MM.1S (cell line): ENCODE measurements at regions not wholly inside any gene's neighbourhood (a gene's known extent, or its start where the extent isn't known, plus 50 kb on each side); places are given as distances from the start of the nearest gene placed in this dataset.

Experiments
- DNase-seq: peaks from one replicate; pipeline ENCODE4 v3.0.0-alpha.2; 2015
- H2AFZ ChIP-seq: fragments of 300-600 bp; sonication (generic); 2 replicates; pipeline ENCODE4 v1.6.0; 2016; ENCODE audit warnings: antibody characterized with exemption, low read length
- H3F3A ChIP-seq: fragments of 300-600 bp; sonication (generic); 2 replicates; pipeline ENCODE4 v1.6.1; 2016; ENCODE audit warnings: mild to moderate bottlenecking, antibody characterized with exemption, low read length, moderate library complexity, mixed read lengths; ENCODE audit not compliant: insufficient read depth
- H3K27ac ChIP-seq: fragments of 300-600 bp; sonication (generic); 2 replicates; pipeline ENCODE4 v1.5.1; 2016; ENCODE audit warnings: mild to moderate bottlenecking, low read length
- H3K27me3 ChIP-seq: fragments of 300-600 bp; sonication (generic); replicated peaks from 2 replicates; pipeline ENCODE4 v1.6.0; 2016; ENCODE audit warnings: low read length; ENCODE audit not compliant: insufficient read depth
- H3K36me3 ChIP-seq: fragments of 300-600 bp; sonication (generic); replicated peaks from 2 replicates; pipeline ENCODE4 v1.6.1; 2016; ENCODE audit warnings: mild to moderate bottlenecking, low read length, mixed read lengths; ENCODE audit not compliant: insufficient read depth
- H3K4me1 ChIP-seq: fragments of 300-600 bp; sonication (generic); 2 replicates; pipeline ENCODE4 v1.6.1; 2016; ENCODE audit warnings: low read length, mixed read lengths
- H3K4me2 ChIP-seq: fragments of 300-600 bp; sonication (generic); 2 replicates; pipeline ENCODE4 v1.6.0; 2016; ENCODE audit warnings: low read depth, low read length
- H3K4me3 ChIP-seq: fragments of 300-600 bp; sonication (generic); 2 replicates; pipeline ENCODE4 v1.5.1; 2016; ENCODE audit warnings: low read length, mixed read lengths
- H3K79me2 ChIP-seq: fragments of 300-600 bp; sonication (generic); 2 replicates; pipeline ENCODE4 v1.6.1; 2016; ENCODE audit warnings: mixed run types, low read length, mixed read lengths
- H3K9ac ChIP-seq: fragments of 300-600 bp; sonication (generic); 2 replicates; pipeline ENCODE4 v1.6.1; 2016; ENCODE audit warnings: low read length, mixed read lengths
- H3K9me2 ChIP-seq: fragments of 300-600 bp; sonication (generic); replicated peaks from 2 replicates; pipeline ENCODE4 v1.6.1; 2016; ENCODE audit warnings: mild to moderate bottlenecking, low read length, mixed read lengths; ENCODE audit not compliant: insufficient read depth
- H3K9me3 ChIP-seq: fragments of 300-600 bp; sonication (generic); replicated peaks from 2 replicates; pipeline ENCODE4 v1.6.1; 2016; ENCODE audit warnings: mild to moderate bottlenecking, low read length, mixed read lengths; ENCODE audit not compliant: insufficient read depth
- H4K20me1 ChIP-seq: fragments of 300-600 bp; sonication (generic); 2 replicates; pipeline ENCODE4 v1.6.1; 2016; ENCODE audit warnings: mild to moderate bottlenecking, low read length, moderate library complexity, mixed read lengths; ENCODE audit not compliant: insufficient read depth
- EZH2 ChIP-seq: fragments of 300-600 bp; sonication (generic); optimal IDR thresholded peaks from 2 replicates; pipeline ENCODE3; 2017; ENCODE audit warnings: low read depth, mild to moderate bottlenecking, antibody characterized with exemption, low read length, mixed read lengths
- EZH2phosphoT487 ChIP-seq: fragments of 300-600 bp; sonication (generic); IDR thresholded peaks from 2 replicates; pipeline ENCODE4 v1.6.1; 2018; ENCODE audit warnings: antibody characterized with exemption, low read length
- TF ChIP-seq, protein P1 (sequence below): fragments of 300-600 bp; sonication (generic); IDR thresholded peaks from 2 replicates; pipeline ENCODE4 v1.5.1; 2016; ENCODE audit warnings: antibody characterized with exemption, low read length, mixed read lengths

DNA sequence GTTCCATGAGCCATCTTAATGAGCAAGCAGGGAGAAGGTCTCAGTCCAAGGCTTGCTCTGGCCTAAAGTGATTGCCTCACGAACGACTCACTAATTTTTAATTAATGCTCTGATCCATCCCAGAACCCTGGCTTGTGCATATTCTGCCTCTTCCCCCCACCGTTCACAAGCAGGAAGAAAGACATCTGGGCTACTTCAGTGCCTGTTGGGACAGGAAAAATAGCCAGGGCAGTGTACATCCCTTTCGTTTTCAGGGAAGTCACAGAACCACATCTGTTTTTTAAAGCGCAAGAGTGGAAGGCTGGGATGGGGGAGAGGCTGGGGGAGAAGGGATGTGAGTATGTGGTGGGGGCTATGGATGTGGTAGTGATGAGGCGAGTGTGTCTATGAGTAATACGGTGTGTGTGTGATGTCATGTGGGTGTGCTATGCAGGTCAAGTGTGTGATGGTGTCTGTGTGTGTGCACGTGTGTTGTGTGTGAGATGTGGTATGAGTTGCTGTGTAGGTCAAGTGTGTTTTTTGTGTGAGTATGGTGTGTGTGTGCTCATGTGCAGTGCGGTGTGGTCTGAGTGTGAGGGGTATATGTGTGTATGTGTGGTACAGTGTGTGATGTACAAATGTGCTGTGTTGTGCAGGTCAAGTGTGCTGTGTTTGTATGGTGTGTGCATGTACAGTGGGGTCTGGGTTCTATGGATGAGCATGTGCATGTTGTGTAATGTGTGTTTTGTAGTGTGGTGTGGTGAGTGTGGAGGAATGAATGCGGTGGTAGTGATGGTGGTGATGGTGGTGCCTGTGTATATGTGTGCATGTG is 64.9 kb upstream of the SYT6 start:
- no peaks in the 10 kb centered on the region for H4K20me1 ChIP-seq
- no peaks in the 10 kb centered on the region for H3K9me3 ChIP-seq
- no peaks in the 10 kb centered on the region for H3K36me3 ChIP-seq
- no peaks in the 10 kb centered on the region for H3K4me1 ChIP-seq
- H3K4me2 ChIP-seq, result no peak overlapping the region
- H2AFZ ChIP-seq, result no peak overlapping the region
- DNase-seq, result no peak
- H3K79me2 ChIP-seq, result no peaks in the 10 kb centered on the region
- no peaks in the 10 kb centered on the region for H3F3A ChIP-seq
- TF ChIP-seq, protein P1, sequence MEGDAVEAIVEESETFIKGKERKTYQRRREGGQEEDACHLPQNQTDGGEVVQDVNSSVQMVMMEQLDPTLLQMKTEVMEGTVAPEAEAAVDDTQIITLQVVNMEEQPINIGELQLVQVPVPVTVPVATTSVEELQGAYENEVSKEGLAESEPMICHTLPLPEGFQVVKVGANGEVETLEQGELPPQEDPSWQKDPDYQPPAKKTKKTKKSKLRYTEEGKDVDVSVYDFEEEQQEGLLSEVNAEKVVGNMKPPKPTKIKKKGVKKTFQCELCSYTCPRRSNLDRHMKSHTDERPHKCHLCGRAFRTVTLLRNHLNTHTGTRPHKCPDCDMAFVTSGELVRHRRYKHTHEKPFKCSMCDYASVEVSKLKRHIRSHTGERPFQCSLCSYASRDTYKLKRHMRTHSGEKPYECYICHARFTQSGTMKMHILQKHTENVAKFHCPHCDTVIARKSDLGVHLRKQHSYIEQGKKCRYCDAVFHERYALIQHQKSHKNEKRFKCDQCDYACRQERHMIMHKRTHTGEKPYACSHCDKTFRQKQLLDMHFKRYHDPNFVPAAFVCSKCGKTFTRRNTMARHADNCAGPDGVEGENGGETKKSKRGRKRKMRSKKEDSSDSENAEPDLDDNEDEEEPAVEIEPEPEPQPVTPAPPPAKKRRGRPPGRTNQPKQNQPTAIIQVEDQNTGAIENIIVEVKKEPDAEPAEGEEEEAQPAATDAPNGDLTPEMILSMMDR, result no peak
- TF ChIP-seq EZH2phosphoT487 (no peak), EZH2 (no peak)
- H3K9ac ChIP-seq, result no peak overlapping the region
- no peak overlapping the region for H3K27ac ChIP-seq
- H3K9me2 ChIP-seq, result no peaks in the 10 kb centered on the region
- no peak overlapping the region for H3K4me3 ChIP-seq
- no peaks in the 10 kb centered on the region for H3K27me3 ChIP-seq

DNA sequence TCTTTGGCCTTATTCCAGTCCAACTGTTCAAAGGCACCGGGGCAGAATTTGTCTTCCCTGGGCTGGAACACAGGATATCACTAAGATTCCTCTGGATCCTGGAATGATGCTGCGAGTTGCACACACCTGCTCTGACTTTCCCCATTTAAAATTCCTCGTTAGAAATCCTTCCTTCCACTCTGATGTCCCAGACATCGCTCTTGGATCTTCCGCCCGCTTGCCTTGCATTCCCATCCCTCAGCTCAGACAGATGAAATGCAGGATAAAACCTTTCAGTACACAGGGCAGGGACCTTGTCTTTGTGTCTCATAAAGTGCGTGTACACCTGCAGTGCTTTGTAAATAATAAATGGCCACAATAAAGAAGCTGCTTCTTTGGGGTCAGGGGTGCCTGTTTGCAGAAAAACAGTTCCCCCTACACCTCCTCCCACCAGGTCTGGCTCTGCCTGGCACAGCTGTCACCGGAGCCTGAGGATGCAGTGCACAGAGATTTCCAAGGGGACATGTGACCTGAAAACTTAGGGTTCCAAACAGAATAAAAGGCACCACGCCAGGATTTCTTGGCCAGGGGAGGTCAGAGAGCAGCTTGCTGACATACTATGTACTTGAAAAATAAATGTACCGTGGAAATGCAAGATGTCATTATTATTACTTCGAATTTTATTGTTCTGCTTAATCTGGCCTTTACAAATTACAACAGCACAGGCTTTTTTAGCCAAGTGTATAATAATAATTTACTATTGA is 62.9 kb upstream of the SYT6 start:
- Histone ChIP-seq H3K27ac (no peak overlapping the region), H3K79me2 (no peaks in the 10 kb centered on the region), H3K4me1 (no peaks in the 10 kb centered on the region), H3F3A (no peaks in the 10 kb centered on the region), H3K4me2 (no peak overlapping the region), H4K20me1 (no peaks in the 10 kb centered on the region), H2AFZ (no peak overlapping the region), H3K36me3 (no peaks in the 10 kb centered on the region), H3K9ac (no peak overlapping the region), H3K27me3 (no peaks in the 10 kb centered on the region), H3K9me2 (no peaks in the 10 kb centered on the region), H3K4me3 (no peak overlapping the region), H3K9me3 (no peaks in the 10 kb centered on the region)
- DNase-seq, result no peak
- TF ChIP-seq EZH2, result no peak
- TF ChIP-seq, protein P1, result no peak
- TF ChIP-seq EZH2phosphoT487, result no peak

DNA sequence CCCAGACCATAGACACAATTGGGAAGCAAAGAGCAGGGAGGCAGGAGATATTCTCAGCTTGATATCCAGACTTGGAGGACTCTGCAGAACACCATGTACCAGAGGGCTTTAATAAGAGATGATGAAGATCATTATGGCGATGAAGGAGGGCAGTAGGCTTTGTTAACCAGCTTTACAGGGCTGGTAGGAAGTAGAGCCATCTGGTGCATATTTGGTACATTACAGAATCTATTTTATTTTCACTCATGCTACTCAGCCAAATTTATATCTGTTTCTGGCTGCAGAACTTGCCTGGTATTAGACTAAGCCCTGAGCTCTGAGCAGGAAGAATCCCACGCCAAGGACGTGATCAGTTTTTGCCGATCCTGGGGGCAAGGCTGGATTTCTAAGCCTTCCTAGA is 61.8 kb upstream of the SYT6 start:
- no peak overlapping the region for H3K4me3 ChIP-seq
- H3K9ac ChIP-seq, result no peak overlapping the region
- H3F3A ChIP-seq, result no peaks in the 10 kb centered on the region
- H3K9me2 ChIP-seq, result no peaks in the 10 kb centered on the region
- H2AFZ ChIP-seq, result no peak overlapping the region
- H3K9me3 ChIP-seq, result no peaks in the 10 kb centered on the region
- no peaks in the 10 kb centered on the region for H3K4me1 ChIP-seq
- H3K79me2 ChIP-seq, result no peaks in the 10 kb centered on the region
- H3K27me3 ChIP-seq, result no peaks in the 10 kb centered on the region
- no peak for DNase-seq
- no peaks in the 10 kb centered on the region for H4K20me1 ChIP-seq
- no peak overlapping the region for H3K4me2 ChIP-seq
- TF ChIP-seq EZH2 (no peak), EZH2phosphoT487 (no peak)
- TF ChIP-seq, protein P1, result no peak
- no peaks in the 10 kb centered on the region for H3K36me3 ChIP-seq
- no peak overlapping the region for H3K27ac ChIP-seq
